ENCODE measurements at regions not wholly inside any gene's neighbourhood (a gene's known extent, or its start where the extent isn't known, plus 50 kb on each side); places are given as distances from the start of the nearest gene placed in this dataset.

DNA sequence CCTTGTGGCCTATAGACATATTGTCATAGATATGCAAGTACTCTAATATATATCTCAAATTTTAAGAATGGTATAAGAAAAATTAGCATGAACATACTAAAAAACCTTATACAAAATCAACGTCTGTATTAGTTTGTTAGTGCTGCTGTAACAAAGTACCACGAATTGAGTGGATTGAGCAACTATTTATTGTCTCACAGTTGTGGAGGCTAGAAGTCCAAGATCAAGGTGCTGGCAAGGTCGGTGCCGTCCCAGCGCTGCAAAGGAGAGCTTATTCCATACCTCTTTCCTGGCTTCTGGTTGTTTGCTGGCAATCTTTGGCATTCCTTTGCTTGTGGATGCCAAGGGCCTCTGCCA, 317.6 kb upstream of the FERMT1 start:
- Mint-ChIP-seq H3K4me1 (ENCODE audit: low read depth) (no peaks in the 10 kb centered on the region), H3K27ac (no peak overlapping the region), H3K36me3 (ENCODE audit: low read depth) (no peaks in the 10 kb centered on the region), H3K9me3 (peaks cover 32% of the 10 kb centered on the region), H3K27me3 (ENCODE audit: insufficient read depth) (no peaks in the 10 kb centered on the region), H3K4me3 (no peak overlapping the region)
- no peak for DNase-seq
- no peak for TF ChIP-seq CTCF (IDR thresholded peaks at IDR 0.05)

- H3K36me3 Mint-ChIP-seq (ENCODE audit: low read depth) = no peaks in the 10 kb centered on the region
- H3K9me3 Mint-ChIP-seq = peaks cover 29% of the 10 kb centered on the region
- TF ChIP-seq CTCF (IDR thresholded peaks at IDR 0.05) = no peak
- no peaks in the 10 kb centered on the region for H3K4me1 Mint-ChIP-seq (ENCODE audit: low read depth)
- H3K27ac Mint-ChIP-seq = no peak overlapping the region
- H3K27me3 Mint-ChIP-seq (ENCODE audit: insufficient read depth) = no peaks in the 10 kb centered on the region
- no peak for DNase-seq
- no peak overlapping the region for H3K4me3 Mint-ChIP-seq
These were observed 317.1 kb upstream of the FERMT1 start for GRCh38 chr20:6439737-6440442.

GRCh38 chr20:6434131-6434530, 311.3 kb upstream of the FERMT1 start:
- peaks cover 33% of the 10 kb centered on the region for H3K9me3 Mint-ChIP-seq
- no peak for DNase-seq
- no peak overlapping the region for H3K4me3 Mint-ChIP-seq
- TF ChIP-seq CTCF (IDR thresholded peaks at IDR 0.05) = no peak
- no peak overlapping the region for H3K27ac Mint-ChIP-seq
- H3K36me3 Mint-ChIP-seq (ENCODE audit: low read depth) = no peaks in the 10 kb centered on the region
- no peaks in the 10 kb centered on the region for H3K27me3 Mint-ChIP-seq (ENCODE audit: insufficient read depth)
- no peaks in the 10 kb centered on the region for H3K4me1 Mint-ChIP-seq (ENCODE audit: low read depth)

- Mint-ChIP-seq H3K36me3 (ENCODE audit: low read depth) (no peaks in the 10 kb centered on the region), H3K27ac (no peak overlapping the region)
- TF ChIP-seq CTCF (IDR thresholded peaks at IDR 0.05) = no peak
These were observed 307.6 kb upstream of the FERMT1 start for GRCh38 chr20:6430381-6430780.

GRCh38 chr20:6426287-6426891, 303.6 kb upstream of the FERMT1 start:
- Mint-ChIP-seq H3K4me1 (ENCODE audit: low read depth) (no peaks in the 10 kb centered on the region), H3K36me3 (ENCODE audit: low read depth) (no peaks in the 10 kb centered on the region), H3K27me3 (ENCODE audit: insufficient read depth) (no peaks in the 10 kb centered on the region), H3K4me3 (no peak overlapping the region), H3K9me3 (peaks cover 39% of the 10 kb centered on the region), H3K27ac (no peak overlapping the region)
- no peak for DNase-seq
- no peak for TF ChIP-seq CTCF (IDR thresholded peaks at IDR 0.05)

More at GRCh38 chr20:6430381-6430780, 307.6 kb upstream of the FERMT1 start:
- Mint-ChIP-seq H3K27me3 (ENCODE audit: insufficient read depth) (no peaks in the 10 kb centered on the region), H3K4me3 (no peak overlapping the region), H3K9me3 (peaks cover 45% of the 10 kb centered on the region), H3K4me1 (ENCODE audit: low read depth) (no peaks in the 10 kb centered on the region)
- DNase-seq = no peak

All from HFFc6 (cell line).